ENCODE measurements at regions not wholly inside any gene's neighbourhood (a gene's known extent, or its start where the extent isn't known, plus 50 kb on each side); places are given as distances from the start of the nearest gene placed in this dataset.

- no peak for DNase-seq
Observed at GRCh38 chr4:65102419-65102818, 567.9 kb downstream of the EPHA5 start.

GRCh38 chr4:65096630-65097029 is 573.7 kb downstream of the EPHA5 start:
- DNase-seq, result no peak

GRCh38 chr4:65089666-65090065 is 580.6 kb downstream of the EPHA5 start:
- no peak for DNase-seq

DNA sequence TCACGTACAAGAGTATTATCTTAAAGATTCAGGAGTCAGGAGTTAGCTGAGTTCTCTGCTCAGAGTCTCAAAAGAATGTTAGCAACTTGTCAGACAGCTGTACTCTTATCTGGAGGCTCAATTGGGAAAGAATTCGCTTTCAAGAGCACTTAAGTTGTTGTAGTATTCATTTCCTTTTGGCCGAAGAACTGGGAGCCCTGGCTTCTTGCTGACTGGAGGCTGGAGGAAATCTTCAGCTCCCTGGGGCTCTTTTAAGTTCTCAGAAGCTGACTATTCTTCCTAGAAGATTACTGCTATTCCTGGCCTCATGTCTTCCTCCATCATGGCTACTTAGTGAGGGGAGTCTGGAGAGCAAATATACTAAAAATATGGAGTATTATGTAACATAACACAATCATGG is 587.2 kb downstream of the EPHA5 start:
- no peak for DNase-seq

DNA sequence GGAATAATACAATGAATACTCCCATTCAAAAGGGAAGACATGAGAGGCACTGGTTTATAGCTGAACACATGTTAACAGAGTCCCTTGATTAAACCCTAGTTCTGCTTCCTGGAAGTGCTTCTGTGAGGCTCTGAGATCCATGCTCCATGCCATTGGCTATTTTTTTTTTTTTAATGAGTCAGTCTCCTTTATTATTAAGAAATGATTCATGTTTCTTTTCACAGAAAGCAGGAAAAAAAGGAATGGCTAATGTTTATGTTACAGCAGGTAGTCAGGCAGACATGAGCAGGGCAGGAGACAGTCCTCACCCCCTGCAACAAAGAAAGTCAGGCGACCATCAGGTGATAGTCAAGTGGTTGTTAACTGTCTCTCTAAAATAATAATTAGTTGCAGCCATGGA is 598.7 kb downstream of the EPHA5 start:
- no peak for DNase-seq

DNA sequence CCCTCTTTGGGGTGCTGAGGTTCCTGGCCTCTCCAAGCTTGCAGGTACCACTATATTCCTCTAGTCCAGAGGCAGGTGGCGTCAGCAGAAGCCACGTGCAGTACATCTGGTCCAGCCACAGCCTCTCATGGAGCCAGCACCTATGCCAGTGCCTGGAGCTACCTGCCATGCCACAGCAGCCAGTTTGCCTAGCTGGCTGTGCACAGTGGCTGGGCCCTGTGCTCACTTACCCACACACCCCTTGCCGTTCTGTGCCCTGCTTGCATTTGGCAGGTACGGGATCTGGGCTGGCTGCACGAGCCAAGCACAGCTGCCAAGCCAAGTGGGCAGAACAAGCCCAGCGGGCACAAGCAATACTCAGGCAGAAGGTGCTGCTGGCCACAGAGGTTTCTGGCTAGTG is 601.1 kb downstream of the EPHA5 start:
- no peak for DNase-seq

- no peak for DNase-seq
Observed at GRCh38 chr4:65066106-65066505, 604.2 kb downstream of the EPHA5 start.

DNA sequence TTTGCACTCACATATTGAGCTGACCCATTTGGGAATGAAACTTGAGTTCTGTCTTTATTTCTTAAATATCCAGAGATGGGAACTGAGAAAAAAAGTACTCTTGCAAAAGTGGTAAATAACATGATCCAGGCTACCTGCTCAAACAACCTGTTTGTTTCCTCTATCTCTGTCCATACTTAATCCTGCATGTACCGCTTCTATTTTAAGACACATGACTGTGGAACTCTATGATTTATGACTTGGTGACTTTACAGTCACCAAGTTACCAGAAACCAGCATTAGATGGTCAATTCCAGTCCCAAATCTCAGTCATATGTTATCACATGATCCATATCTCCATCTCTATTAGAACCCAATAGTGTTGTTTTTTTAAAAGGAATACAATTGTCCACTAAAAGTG is 606.7 kb downstream of the EPHA5 start:
- DNase-seq, result no peak

DNA sequence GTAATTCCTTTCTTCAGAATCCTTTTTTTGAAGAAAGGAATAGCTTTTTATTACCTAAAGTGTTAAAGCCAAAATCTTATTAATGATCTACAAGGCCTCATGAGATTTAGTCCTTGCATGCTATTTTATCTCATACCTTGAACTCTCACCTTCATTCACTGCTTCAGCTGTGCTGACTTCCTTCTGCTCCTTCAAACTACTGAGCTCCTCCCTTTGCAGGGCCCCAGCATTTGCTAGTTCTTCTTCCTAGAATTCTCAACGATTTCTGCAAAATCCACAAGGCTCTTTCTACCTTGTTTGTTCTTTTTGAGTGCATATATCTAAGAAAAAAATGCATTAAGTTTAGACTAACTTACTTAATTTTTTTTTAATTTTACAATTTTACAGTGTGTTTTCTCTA is 619.5 kb downstream of the EPHA5 start:
- no peak for DNase-seq

DNA sequence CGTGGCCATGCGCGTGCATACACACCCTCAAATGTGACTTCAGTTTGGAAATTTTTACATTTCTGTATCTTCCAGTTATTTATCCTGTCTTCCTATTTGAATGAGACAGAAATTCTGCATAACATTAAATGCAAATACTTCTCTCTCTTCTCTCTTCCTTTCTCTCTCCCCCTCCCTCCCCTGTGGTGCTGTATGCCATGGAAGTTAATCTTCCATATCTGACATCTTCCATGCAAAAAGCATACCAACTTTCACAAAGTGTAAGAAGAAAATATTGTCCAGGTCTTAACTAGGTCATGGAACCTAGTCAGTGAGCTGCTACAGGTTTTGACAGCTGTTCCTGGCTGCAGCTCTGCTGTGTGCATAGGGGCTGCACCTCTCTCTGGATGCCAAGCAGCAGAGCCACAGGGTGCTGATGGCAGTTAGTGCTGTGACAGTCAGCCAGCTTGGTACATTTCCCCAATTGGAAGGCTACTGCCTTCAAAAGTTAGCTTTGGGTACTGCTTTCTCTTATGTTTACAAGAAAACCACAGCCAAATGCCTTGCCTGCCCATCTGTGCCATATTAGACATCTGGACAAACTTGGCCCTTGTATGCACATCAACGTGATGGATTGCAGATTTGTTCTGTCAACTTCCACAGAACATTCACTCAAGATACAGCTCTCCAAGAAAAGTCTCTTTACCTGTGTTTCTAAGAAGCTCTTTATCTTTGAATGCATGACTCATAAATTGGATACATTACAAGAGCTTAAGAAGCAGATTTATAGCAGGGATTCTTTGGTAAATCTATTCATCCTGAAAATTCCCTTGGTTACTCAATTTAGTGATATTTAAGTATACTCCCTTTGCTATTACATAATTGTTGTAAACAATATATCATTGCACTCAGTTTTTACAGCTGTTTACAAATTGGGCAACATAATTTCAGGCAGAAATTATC is 623.8 kb downstream of the EPHA5 start:
- no peak for DNase-seq

- no peak for DNase-seq
Observed at GRCh38 chr4:65033899-65034298, 624.6 kb upstream of the TECRL start.

- no peak for DNase-seq
Observed at GRCh38 chr4:65028592-65028991, 619.3 kb upstream of the TECRL start.

- DNase-seq, result no peak
Observed at GRCh38 chr4:65023883-65024670, 614.8 kb upstream of the TECRL start.

DNA sequence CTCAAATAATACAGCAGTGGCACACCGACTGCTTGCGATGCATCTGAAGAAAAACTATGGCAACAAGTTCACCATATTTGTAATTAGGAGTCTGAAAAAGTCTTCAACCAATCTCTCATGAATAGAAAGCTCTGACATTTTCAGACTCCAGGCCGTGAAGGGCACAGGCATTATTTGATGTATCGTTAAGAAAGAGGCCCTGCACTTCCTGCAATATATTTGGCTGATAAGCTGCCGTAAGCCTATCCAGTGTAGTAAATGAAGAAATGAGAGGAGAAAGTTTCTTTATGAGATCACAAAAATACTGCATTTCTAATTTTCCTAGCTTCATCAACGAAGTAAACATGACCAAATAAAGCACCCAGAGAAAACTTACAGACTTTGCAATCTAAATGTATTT is 613.8 kb upstream of the TECRL start:
- DNase-seq, result no peak

- DNase-seq, result no peak
Observed at GRCh38 chr4:65021737-65022136, 612.5 kb upstream of the TECRL start.

DNA sequence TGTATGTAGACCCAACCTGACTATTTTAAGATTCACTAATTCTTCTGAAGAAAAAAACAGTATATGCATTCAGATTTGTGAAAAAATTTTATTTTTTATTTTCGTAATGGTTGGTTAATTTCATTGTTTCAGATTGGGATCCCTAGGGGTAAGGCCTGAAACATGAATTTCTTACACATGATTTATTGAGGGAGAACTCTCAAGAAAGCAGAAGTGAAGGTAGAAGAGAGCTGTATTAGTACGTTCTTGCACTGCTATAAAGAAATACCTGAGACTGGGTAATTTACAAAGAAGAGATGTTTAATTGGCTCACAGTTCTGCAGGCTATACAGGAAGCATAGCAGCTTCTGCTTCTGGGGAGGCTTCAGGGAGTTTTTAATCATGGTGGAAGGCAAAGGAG is 611.9 kb upstream of the TECRL start:
- DNase-seq, result no peak

DNA sequence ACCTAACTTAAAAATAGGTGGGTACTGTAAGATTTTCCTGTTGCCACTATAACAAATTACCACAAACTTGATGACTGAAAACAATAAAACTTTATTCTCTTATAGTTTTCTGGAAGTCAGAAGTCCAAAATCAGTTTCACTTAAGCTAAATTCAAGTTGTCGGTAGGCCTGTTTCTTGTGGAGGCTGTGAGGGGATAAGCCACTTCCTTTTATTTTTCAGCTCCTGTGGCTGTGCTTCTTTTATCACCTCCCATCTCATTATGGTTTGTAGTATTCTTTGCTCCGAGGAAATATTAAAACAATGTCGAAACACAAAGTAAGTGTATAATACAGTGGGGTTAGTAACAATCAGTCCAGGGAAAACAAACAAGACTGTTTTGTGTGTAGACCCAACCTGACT is 610.5 kb upstream of the TECRL start:
- DNase-seq, result no peak

DNA sequence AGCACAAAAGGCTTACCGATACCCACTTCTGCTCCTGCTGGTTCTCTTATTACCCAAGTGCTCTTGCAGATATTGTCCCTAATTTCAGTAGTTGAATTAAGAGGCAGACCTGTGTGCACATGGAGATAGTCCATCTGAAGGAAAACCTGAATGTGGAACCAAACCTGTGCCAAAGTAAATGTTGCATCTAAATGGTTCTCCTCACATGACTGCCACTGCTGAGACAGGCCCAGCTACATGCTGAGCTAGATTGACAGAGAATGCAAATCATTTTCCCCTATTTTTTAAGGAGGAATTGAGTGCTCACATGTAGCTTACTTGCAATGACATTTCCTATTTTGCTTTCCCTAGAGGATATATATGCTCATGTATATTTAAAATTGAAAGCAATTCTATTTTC is 609.1 kb upstream of the TECRL start:
- no peak for DNase-seq

GRCh38 chr4:65014078-65014477 is 604.8 kb upstream of the TECRL start:
- no peak for DNase-seq

GRCh38 chr4:65007841-65008439 is 598.7 kb upstream of the TECRL start:
- DNase-seq, result no peak

DNA sequence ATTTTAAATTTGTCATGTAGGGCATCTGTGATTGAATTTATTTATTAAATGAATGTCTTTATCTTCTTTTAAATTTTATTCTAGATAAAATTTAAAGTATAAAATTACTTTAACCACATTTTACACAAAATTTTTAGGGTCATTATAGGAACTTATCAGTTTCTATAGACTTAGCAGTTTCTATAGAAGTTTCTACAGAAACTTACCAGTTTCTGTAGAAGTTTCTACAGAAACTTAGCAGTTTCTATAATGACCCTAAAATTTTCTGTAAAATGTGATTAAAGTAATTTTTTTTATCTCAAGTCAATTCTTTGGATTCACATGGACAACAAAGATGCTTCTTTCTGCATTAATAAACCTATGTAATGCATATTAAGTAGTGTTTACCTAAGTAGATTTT is 565.9 kb upstream of the TECRL start:
- no peak for DNase-seq

GRCh38 chr4:64969081-64969480 is 559.8 kb upstream of the TECRL start:
- DNase-seq, result no peak

- no peak for DNase-seq
Observed at GRCh38 chr4:64967286-64967685, 558.0 kb upstream of the TECRL start.

DNA sequence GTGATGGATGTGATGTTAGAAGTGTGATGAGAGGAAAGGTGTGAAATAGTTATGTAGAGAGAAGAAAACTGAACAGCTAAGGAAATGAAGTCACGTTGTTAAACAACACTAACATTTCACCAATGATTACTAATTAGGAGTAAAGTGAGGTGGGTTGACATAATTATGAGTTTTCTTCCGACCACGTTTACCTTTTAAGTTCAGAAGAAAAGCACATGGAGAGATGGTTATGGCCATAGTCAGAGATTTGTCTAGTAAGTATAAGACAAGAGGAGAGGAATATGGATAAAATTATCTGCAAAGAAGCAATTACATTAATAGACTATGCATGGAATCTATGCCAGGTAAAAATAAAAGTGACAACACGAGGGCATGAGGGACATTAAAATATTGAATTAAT is 551.3 kb upstream of the TECRL start:
- no peak for DNase-seq

Data from activated T-cell treated with anti-CD3 and anti-CD28 coated beads, Interleukin-2, amount 50 U/mL, for 48 hours (primary cell).